ENCODE measurements at regions not wholly inside any gene's neighbourhood (a gene's known extent, or its start where the extent isn't known, plus 50 kb on each side); places are given as distances from the start of the nearest gene placed in this dataset.
"Not testable (repeated sequence)": the region's sequence is repeated elsewhere in the genome, so short reads cannot be mapped to it uniquely, and the experiment has no call there.

GRCh38 chr18:37902344-37902743 lies 336.7 kb upstream of the CELF4 start:
- no peak for DNase-seq (ENCODE audit: low read depth in 4 of 4, low spot score in 2 of 4)

GRCh38 chr18:37900326-37900725 lies 334.7 kb upstream of the CELF4 start:
- peak; percentile 18 to 59 (median 50) for DNase-seq (ENCODE audit: low read depth in 4 of 4, low spot score in 2 of 4)

GRCh38 chr18:37889963-37890362 lies 324.4 kb upstream of the CELF4 start:
- DNase-seq (ENCODE audit: low read depth in 4 of 4, low spot score in 2 of 4): no peak

- no peak for DNase-seq (ENCODE audit: low read depth in 4 of 4, low spot score in 2 of 4)
Observed at GRCh38 chr18:37874721-37875120, 309.1 kb upstream of the CELF4 start.

GRCh38 chr18:37873416-37873815 lies 307.8 kb upstream of the CELF4 start:
- DNase-seq (ENCODE audit: low read depth in 4 of 4, low spot score in 2 of 4): no peak

GRCh38 chr18:37872562-37872961 lies 307.0 kb upstream of the CELF4 start:
- DNase-seq (ENCODE audit: low read depth in 4 of 4, low spot score in 2 of 4): no peak

GRCh38 chr18:37871561-37871960 lies 306.0 kb upstream of the CELF4 start:
- no peak for DNase-seq (ENCODE audit: low read depth in 4 of 4, low spot score in 2 of 4)

- DNase-seq (ENCODE audit: low read depth in 4 of 4, low spot score in 2 of 4): no peak
Observed at GRCh38 chr18:37869051-37869450, 303.5 kb upstream of the CELF4 start.

- no peak for DNase-seq (ENCODE audit: low read depth in 4 of 4, low spot score in 2 of 4)
Observed at GRCh38 chr18:37864122-37864521, 298.5 kb upstream of the CELF4 start.

- no peak for DNase-seq (ENCODE audit: low read depth in 4 of 4, low spot score in 2 of 4)
Observed at GRCh38 chr18:37861981-37862380, 296.4 kb upstream of the CELF4 start.

GRCh38 chr18:37854396-37854795 lies 288.8 kb upstream of the CELF4 start:
- DNase-seq (ENCODE audit: low read depth in 4 of 4, low spot score in 2 of 4): no peak

- no peak for DNase-seq (ENCODE audit: low read depth in 4 of 4, low spot score in 2 of 4)
Observed at GRCh38 chr18:37853706-37854105, 288.1 kb upstream of the CELF4 start.

- DNase-seq (ENCODE audit: low read depth in 4 of 4, low spot score in 2 of 4): no peak
Observed at GRCh38 chr18:37852464-37852863, 286.9 kb upstream of the CELF4 start.

- no peak for DNase-seq (ENCODE audit: low read depth in 4 of 4, low spot score in 2 of 4)
Observed at GRCh38 chr18:37847544-37847943, 281.9 kb upstream of the CELF4 start.

GRCh38 chr18:37846996-37847395 lies 281.4 kb upstream of the CELF4 start:
- no peak for DNase-seq (ENCODE audit: low read depth in 4 of 4, low spot score in 2 of 4)

GRCh38 chr18:37845498-37845897 lies 279.9 kb upstream of the CELF4 start:
- no peak for DNase-seq (ENCODE audit: low read depth in 4 of 4, low spot score in 2 of 4)

- no peak for DNase-seq (ENCODE audit: low read depth in 4 of 4, low spot score in 2 of 4)
Observed at GRCh38 chr18:37844209-37844970, 278.8 kb upstream of the CELF4 start.

- DNase-seq (ENCODE audit: low read depth in 4 of 4, low spot score in 2 of 4): no peak
Observed at GRCh38 chr18:37838083-37838482, 272.5 kb upstream of the CELF4 start.

GRCh38 chr18:37836071-37836970 lies 270.7 kb upstream of the CELF4 start:
- no peak for DNase-seq (ENCODE audit: low read depth in 4 of 4, low spot score in 2 of 4)

GRCh38 chr18:37832010-37832695 lies 266.6 kb upstream of the CELF4 start:
- DNase-seq (ENCODE audit: low read depth in 4 of 4, low spot score in 2 of 4): not testable (repeated sequence)

GRCh38 chr18:37812961-37813360 lies 247.4 kb upstream of the CELF4 start:
- DNase-seq (ENCODE audit: low read depth in 4 of 4, low spot score in 2 of 4): no peak

Data from left renal cortex interstitium (tissue), 4 donors.